ENCODE measurements at regions not wholly inside any gene's neighbourhood (a gene's known extent, or its start where the extent isn't known, plus 50 kb on each side); places are given as distances from the start of the nearest gene placed in this dataset.
A peak's percentile ranks its signal among the peaks of the same experiment; 100 is the strongest.
"Not testable (repeated sequence)": the region's sequence is repeated elsewhere in the genome, so short reads cannot be mapped to it uniquely, and the experiment has no call there.

GRCh38 chr16:47921535-47921934 is 234.3 kb downstream of the ABCC12 start:
- DNase-seq (ENCODE audit: low read depth in 4 of 4, low spot score in 3 of 4) = no peak

- no peak for DNase-seq (ENCODE audit: low read depth in 4 of 4, low spot score in 3 of 4)
Measured at GRCh38 chr16:47920709-47921108, 235.1 kb downstream of the ABCC12 start.

- DNase-seq (ENCODE audit: low read depth in 4 of 4, low spot score in 3 of 4) = no peak
Measured at GRCh38 chr16:47917118-47917517, 238.7 kb downstream of the ABCC12 start.

GRCh38 chr16:47916266-47916665 is 239.5 kb downstream of the ABCC12 start:
- no peak for DNase-seq (ENCODE audit: low read depth in 4 of 4, low spot score in 3 of 4)

- no peak for DNase-seq (ENCODE audit: low read depth in 4 of 4, low spot score in 3 of 4)
Measured at GRCh38 chr16:47907109-47907508, 248.7 kb downstream of the ABCC12 start.

GRCh38 chr16:47905771-47906170 is 250.0 kb downstream of the ABCC12 start:
- DNase-seq (ENCODE audit: low read depth in 4 of 4, low spot score in 3 of 4) = no peak

- DNase-seq (ENCODE audit: low read depth in 4 of 4, low spot score in 3 of 4) = no peak
Measured at GRCh38 chr16:47904691-47905090, 251.1 kb downstream of the ABCC12 start.

- no peak for DNase-seq (ENCODE audit: low read depth in 4 of 4, low spot score in 3 of 4)
Measured at GRCh38 chr16:47903470-47903869, 252.3 kb downstream of the ABCC12 start.

GRCh38 chr16:47897105-47897504 is 258.7 kb downstream of the ABCC12 start:
- not testable (repeated sequence) for DNase-seq (ENCODE audit: low read depth in 4 of 4, low spot score in 3 of 4)

GRCh38 chr16:47895146-47895545 is 260.6 kb downstream of the ABCC12 start:
- no peak for DNase-seq (ENCODE audit: low read depth in 4 of 4, low spot score in 3 of 4)

GRCh38 chr16:47892999-47893398 is 262.8 kb downstream of the ABCC12 start:
- no peak for DNase-seq (ENCODE audit: low read depth in 4 of 4, low spot score in 3 of 4)

GRCh38 chr16:47888734-47889133 is 267.1 kb downstream of the ABCC12 start:
- no peak for DNase-seq (ENCODE audit: low read depth in 4 of 4, low spot score in 3 of 4)

- no peak for DNase-seq (ENCODE audit: low read depth in 4 of 4, low spot score in 3 of 4)
Measured at GRCh38 chr16:47888142-47888541, 267.7 kb downstream of the ABCC12 start.

GRCh38 chr16:47887496-47887895 is 268.3 kb downstream of the ABCC12 start:
- no peak for DNase-seq (ENCODE audit: low read depth in 4 of 4, low spot score in 3 of 4)

- peak in 2 of 4 donors; percentile 12 to 28 for DNase-seq (ENCODE audit: low read depth in 4 of 4, low spot score in 3 of 4)
Measured at GRCh38 chr16:47886631-47887415, 269.0 kb downstream of the ABCC12 start.

GRCh38 chr16:47886139-47886538 is 269.7 kb downstream of the ABCC12 start:
- DNase-seq (ENCODE audit: low read depth in 4 of 4, low spot score in 3 of 4) = no peak

- no peak for DNase-seq (ENCODE audit: low read depth in 4 of 4, low spot score in 3 of 4)
Measured at GRCh38 chr16:47885489-47885888, 270.3 kb downstream of the ABCC12 start.

- DNase-seq (ENCODE audit: low read depth in 4 of 4, low spot score in 3 of 4) = no peak
Measured at GRCh38 chr16:47884116-47884725, 271.6 kb downstream of the ABCC12 start.

- DNase-seq (ENCODE audit: low read depth in 4 of 4, low spot score in 3 of 4) = no peak
Measured at GRCh38 chr16:47881574-47881973, 274.2 kb downstream of the ABCC12 start.

- DNase-seq (ENCODE audit: low read depth in 4 of 4, low spot score in 3 of 4) = no peak
Measured at GRCh38 chr16:47880653-47881052, 275.1 kb downstream of the ABCC12 start.

- no peak for DNase-seq (ENCODE audit: low read depth in 4 of 4, low spot score in 3 of 4)
Measured at GRCh38 chr16:47877166-47877565, 278.6 kb downstream of the ABCC12 start.

GRCh38 chr16:47876511-47876910 is 279.3 kb downstream of the ABCC12 start:
- DNase-seq (ENCODE audit: low read depth in 4 of 4, low spot score in 3 of 4) = no peak

Data from left renal pelvis (tissue), 4 donors.